Smooth muscle cell (in vitro differentiated cells): ENCODE measurements at regions not wholly inside any gene's neighbourhood (a gene's known extent, or its start where the extent isn't known, plus 50 kb on each side); places are given as distances from the start of the nearest gene placed in this dataset.

Experiments used
- DNase-seq: peaks from one replicate; lab custom pipeline; 2025; ENCODE audit not compliant: unreplicated experiment; lab: John Stamatoyannopoulos, UW
- H2AFZ ChIP-seq: fragments of 200-600 bp; sonication (generic); 2 replicates; pipeline ENCODE4 v1.6.0; 2016; ENCODE audit warnings: antibody characterized with exemption, low read depth, mild to moderate bottlenecking
- H3F3A ChIP-seq: fragments of 200-600 bp; sonication (generic); 2 replicates; pipeline ENCODE4 v1.6.0; 2017; ENCODE audit warnings: antibody characterized with exemption, low read depth
- H3K27ac ChIP-seq: fragments of 200-600 bp; sonication (generic); 2 replicates; pipeline ENCODE4 v1.5.1; 2016; ENCODE audit warnings: low read depth, mild to moderate bottlenecking
- H3K27me3 ChIP-seq: fragments of 200-600 bp; sonication (generic); 2 replicates; pipeline ENCODE4 v1.6.1; 2016; ENCODE audit warnings: low read depth, mild to moderate bottlenecking
- H3K36me3 ChIP-seq: fragments of 200-600 bp; sonication (generic); 2 replicates; pipeline ENCODE4 v1.5.1; 2016; ENCODE audit warnings: low read depth
- H3K4me1 ChIP-seq: fragments of 200-600 bp; sonication (generic); 2 replicates; pipeline ENCODE4 v1.5.1; 2016; ENCODE audit warnings: low read depth
- H3K4me2 ChIP-seq: fragments of 200-600 bp; sonication (generic); 2 replicates; pipeline ENCODE4 v1.6.0; 2016; ENCODE audit warnings: mild to moderate bottlenecking
- H3K4me3 ChIP-seq: fragments of 200-600 bp; sonication (generic); 2 replicates; pipeline ENCODE4 v1.5.1; 2016; ENCODE audit warnings: mild to moderate bottlenecking
- H3K79me2 ChIP-seq: fragments of 200-600 bp; sonication (generic); 2 replicates; pipeline ENCODE4 v1.6.0; 2016; ENCODE audit warnings: low read depth, mild to moderate bottlenecking
- H3K9ac ChIP-seq: fragments of 200-600 bp; sonication (generic); 2 replicates; pipeline ENCODE4 v1.6.0; 2016; ENCODE audit warnings: low read depth
- H3K9me3 ChIP-seq: fragments of 200-600 bp; sonication (generic); replicated peaks from 2 replicates; pipeline ENCODE4 v1.5.1; 2016; ENCODE audit warnings: low read depth
- H4K20me1 ChIP-seq: fragments of 200-600 bp; sonication (generic); 2 replicates; pipeline ENCODE4 v1.6.0; 2016; ENCODE audit warnings: low read depth
- WGBS: methylation state at CpG from one replicate; pipeline ENCODE4 v1.1.7; 2016; ENCODE audit warnings: low lambda C conversion rate; 5-methylcytosine and 5-hydroxymethylcytosine counted together
- TF ChIP-seq, protein P1 (sequence below): fragments of 200-600 bp; sonication (generic); IDR thresholded peaks from 2 replicates; pipeline ENCODE4 v1.5.1; 2017; ENCODE audit warnings: borderline replicate concordance, mild to moderate bottlenecking, antibody characterized with exemption; ENCODE audit not compliant: insufficient read depth, poor library complexity, severe bottlenecking

DNA sequence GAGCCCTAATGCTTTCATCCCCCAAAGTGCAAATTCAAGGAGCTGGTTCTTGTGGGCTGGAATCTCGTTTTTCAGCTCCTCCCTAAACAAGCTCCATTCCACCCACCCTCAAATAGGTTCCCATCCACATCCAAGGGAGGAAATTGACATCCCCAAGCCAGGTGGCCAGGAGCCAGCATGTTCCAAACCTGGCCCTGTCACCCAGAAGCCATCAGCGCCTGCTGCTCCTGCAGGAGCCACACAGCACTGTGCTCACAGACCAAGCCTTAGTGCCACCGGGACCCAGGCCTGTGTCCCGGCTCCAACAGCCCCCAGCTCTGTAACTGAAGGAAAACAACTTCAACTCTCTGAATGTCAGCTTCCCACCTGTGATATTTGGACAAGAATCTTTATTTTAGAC is 263.6 kb downstream of the UACA start:
- peaks cover 17% of the 10 kb centered on the region for H3K4me1 ChIP-seq
- H3F3A ChIP-seq = peaks cover 7% of the 10 kb centered on the region
- no peak overlapping the region for H3K4me2 ChIP-seq
- H2AFZ ChIP-seq = no peak overlapping the region
- WGBS = 93% methylated on average over 4 of the region's 4 CpGs
- no peak overlapping the region for H3K4me3 ChIP-seq
- H3K36me3 ChIP-seq = no peaks in the 10 kb centered on the region
- no peaks in the 10 kb centered on the region for H3K27me3 ChIP-seq
- H3K9me3 ChIP-seq = no peaks in the 10 kb centered on the region
- DNase-seq = no peak
- H3K27ac ChIP-seq = no peak overlapping the region
- H3K79me2 ChIP-seq = no peaks in the 10 kb centered on the region
- no peaks in the 10 kb centered on the region for H4K20me1 ChIP-seq
- H3K9ac ChIP-seq = no peak overlapping the region
- TF ChIP-seq, protein P1, sequence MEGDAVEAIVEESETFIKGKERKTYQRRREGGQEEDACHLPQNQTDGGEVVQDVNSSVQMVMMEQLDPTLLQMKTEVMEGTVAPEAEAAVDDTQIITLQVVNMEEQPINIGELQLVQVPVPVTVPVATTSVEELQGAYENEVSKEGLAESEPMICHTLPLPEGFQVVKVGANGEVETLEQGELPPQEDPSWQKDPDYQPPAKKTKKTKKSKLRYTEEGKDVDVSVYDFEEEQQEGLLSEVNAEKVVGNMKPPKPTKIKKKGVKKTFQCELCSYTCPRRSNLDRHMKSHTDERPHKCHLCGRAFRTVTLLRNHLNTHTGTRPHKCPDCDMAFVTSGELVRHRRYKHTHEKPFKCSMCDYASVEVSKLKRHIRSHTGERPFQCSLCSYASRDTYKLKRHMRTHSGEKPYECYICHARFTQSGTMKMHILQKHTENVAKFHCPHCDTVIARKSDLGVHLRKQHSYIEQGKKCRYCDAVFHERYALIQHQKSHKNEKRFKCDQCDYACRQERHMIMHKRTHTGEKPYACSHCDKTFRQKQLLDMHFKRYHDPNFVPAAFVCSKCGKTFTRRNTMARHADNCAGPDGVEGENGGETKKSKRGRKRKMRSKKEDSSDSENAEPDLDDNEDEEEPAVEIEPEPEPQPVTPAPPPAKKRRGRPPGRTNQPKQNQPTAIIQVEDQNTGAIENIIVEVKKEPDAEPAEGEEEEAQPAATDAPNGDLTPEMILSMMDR = no peak

DNA sequence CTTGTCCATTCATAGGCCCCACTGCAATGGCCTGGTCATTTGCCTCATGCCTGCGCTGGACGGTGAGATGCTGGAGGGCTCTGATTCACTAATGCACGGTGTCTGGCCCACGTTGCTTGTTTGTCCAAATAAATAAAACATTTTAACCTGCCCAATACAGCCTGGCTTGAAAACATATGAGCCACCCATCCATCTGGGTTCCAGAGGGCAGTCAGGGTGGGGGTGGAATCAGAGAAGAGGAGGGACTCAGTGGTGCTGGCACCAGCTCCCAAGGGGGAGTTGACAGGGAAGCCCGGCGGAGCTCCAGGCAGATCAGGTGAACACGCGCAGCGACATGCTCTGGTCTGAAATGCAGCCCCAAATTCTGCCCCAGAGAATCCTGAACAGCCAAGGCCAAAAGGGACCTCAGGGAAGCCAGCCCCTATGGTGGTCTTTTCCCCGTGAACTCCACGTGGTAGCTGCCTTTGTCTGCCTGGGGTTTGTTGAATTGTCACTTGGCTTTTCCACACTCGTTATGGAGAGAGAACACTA is 265.2 kb downstream of the UACA start:
- H3K36me3 ChIP-seq = no peaks in the 10 kb centered on the region
- no peak for DNase-seq
- H4K20me1 ChIP-seq = no peaks in the 10 kb centered on the region
- TF ChIP-seq, protein P1 = no peak
- H2AFZ ChIP-seq = no peak overlapping the region
- peaks cover 20% of the 10 kb centered on the region for H3F3A ChIP-seq
- no peak overlapping the region for H3K9ac ChIP-seq
- H3K4me3 ChIP-seq = no peak overlapping the region
- H3K27ac ChIP-seq = no peak overlapping the region
- H3K27me3 ChIP-seq = no peaks in the 10 kb centered on the region
- H3K4me1 ChIP-seq = peaks cover 19% of the 10 kb centered on the region
- H3K9me3 ChIP-seq = no peaks in the 10 kb centered on the region
- no peaks in the 10 kb centered on the region for H3K79me2 ChIP-seq
- 94% methylated on average over 12 of the region's 12 CpGs for WGBS
- no peak overlapping the region for H3K4me2 ChIP-seq

DNA sequence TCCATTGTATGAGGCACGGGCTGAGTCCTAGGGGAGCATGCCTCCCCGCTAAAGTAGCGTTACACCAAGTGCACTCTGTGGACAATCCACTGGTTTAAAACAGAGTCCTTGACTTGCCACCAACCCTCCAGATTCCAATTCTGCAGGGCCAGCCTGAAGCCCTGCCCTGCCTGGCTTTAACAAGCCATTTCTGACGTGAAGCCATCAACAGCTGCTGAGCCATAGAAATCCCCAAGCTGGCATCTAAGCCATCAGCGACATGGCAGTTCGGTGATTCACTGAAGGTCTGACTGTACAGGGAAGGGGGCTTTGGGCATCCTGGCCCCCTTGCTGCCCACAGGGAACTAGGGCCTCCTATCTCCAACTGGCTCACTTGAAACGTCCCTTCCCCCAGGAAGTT is 265.7 kb downstream of the UACA start:
- peaks cover 19% of the 10 kb centered on the region for H3K4me1 ChIP-seq
- no peak overlapping the region for H3K4me3 ChIP-seq
- TF ChIP-seq, protein P1 = no peak
- H3K36me3 ChIP-seq = no peaks in the 10 kb centered on the region
- H4K20me1 ChIP-seq = no peaks in the 10 kb centered on the region
- no peaks in the 10 kb centered on the region for H3K79me2 ChIP-seq
- H3F3A ChIP-seq = peaks cover 24% of the 10 kb centered on the region
- no peak overlapping the region for H3K9ac ChIP-seq
- H2AFZ ChIP-seq = no peak overlapping the region
- H3K27ac ChIP-seq = no peak overlapping the region
- H3K27me3 ChIP-seq = no peaks in the 10 kb centered on the region
- no peaks in the 10 kb centered on the region for H3K9me3 ChIP-seq
- no peak overlapping the region for H3K4me2 ChIP-seq
- no peak for DNase-seq
- WGBS = 77% methylated on average over 7 of the region's 7 CpGs

DNA sequence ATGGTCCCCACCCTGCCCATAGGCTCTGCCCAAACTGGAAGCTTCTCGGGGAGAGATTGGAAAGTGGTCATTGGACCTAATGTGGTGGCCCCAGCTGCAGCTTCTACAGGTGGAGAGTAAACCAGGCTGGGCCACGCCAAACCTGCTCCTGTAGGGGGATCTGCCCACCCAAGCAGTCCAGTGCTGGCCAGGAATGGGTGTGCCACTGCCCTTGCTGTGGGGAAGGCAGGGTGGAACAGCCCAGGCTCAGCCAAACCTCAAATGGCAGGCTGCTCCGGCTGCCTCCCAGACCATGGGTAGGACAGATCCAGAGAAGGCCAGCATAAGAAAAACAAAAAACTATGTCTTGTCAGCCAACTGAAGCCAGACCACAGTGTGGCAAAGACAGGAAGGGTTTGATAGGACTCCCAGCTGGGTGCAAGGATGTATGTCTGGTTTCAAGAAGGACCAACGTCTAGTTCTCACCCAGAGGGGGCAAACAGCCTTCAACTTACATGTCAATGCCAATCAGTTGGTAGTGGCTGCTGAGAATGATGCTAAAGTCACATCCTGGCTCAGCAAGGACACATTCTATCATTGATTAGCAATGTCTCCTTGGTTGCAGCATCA is 267.3 kb downstream of the UACA start:
- Histone ChIP-seq H4K20me1 (no peaks in the 10 kb centered on the region), H3K4me3 (no peak overlapping the region), H3K4me1 (peaks cover 19% of the 10 kb centered on the region), H3K9ac (no peak overlapping the region), H3K4me2 (peak overlapping the region; percentile 57), H3K36me3 (no peaks in the 10 kb centered on the region), H3K27ac (no peak overlapping the region), H3F3A (peaks cover 24% of the 10 kb centered on the region), H3K27me3 (no peaks in the 10 kb centered on the region), H3K9me3 (no peaks in the 10 kb centered on the region), H2AFZ (no peak overlapping the region), H3K79me2 (no peaks in the 10 kb centered on the region)
- TF ChIP-seq, protein P1 = no peak
- WGBS = 70% methylated on average over 4 of the region's 4 CpGs
- DNase-seq = no peak
